BLaER1 treated with 17β-estradiol and CSF1 and Interleukin-3, amounts not matched to agents 10 nM and 100 nM (cell line): ENCODE measurements at regions not wholly inside any gene's neighbourhood (a gene's known extent, or its start where the extent isn't known, plus 50 kb on each side); places are given as distances from the start of the nearest gene placed in this dataset.

Experiments used
- H3K27ac ChIP-seq, 11 experiments: shearing (Covaris generic); formaldehyde crosslinking; 2 replicates each; pipeline ENCODE4 v1.8.1; 2022
- H3K27me3 ChIP-seq, 11 experiments: shearing (Covaris generic); formaldehyde crosslinking; 2 replicates each; pipeline ENCODE4 v1.8.1; 2022
- H3K36me3 ChIP-seq, 11 experiments: shearing (Covaris generic); formaldehyde crosslinking; 2 replicates each; pipeline ENCODE4 v1.8.1; 2022
- H3K4me1 ChIP-seq, 10 experiments: shearing (Covaris generic); formaldehyde crosslinking; 2 replicates each; pipeline ENCODE4 v1.8.1; 2022
- H3K4me2 ChIP-seq, 11 experiments: shearing (Covaris generic); formaldehyde crosslinking; 2 replicates each; pipeline ENCODE4 v1.8.1; 2022
- H3K4me3 ChIP-seq, 10 experiments: shearing (Covaris generic); formaldehyde crosslinking; 2 replicates each; pipeline ENCODE4 v1.8.1; 2022
- H3K9ac ChIP-seq, 11 experiments: shearing (Covaris generic); formaldehyde crosslinking; 2 replicates each; pipeline ENCODE4 v1.8.1; 2022
- H3K9me3 ChIP-seq, 11 experiments: shearing (Covaris generic); formaldehyde crosslinking; replicated peaks in 1 of 11; 2 replicates each; pipeline ENCODE4 v1.8.1; 2022
- H4K20me1 ChIP-seq, 11 experiments: shearing (Covaris generic); formaldehyde crosslinking; 2 replicates each; pipeline ENCODE4 v1.8.1; 2022
- Cebpa-rat ChIP-seq, 11 experiments: shearing (Covaris generic); IDR thresholded peaks; 2 replicates each; pipeline ENCODE4 v1.8.1; 2022

DNA sequence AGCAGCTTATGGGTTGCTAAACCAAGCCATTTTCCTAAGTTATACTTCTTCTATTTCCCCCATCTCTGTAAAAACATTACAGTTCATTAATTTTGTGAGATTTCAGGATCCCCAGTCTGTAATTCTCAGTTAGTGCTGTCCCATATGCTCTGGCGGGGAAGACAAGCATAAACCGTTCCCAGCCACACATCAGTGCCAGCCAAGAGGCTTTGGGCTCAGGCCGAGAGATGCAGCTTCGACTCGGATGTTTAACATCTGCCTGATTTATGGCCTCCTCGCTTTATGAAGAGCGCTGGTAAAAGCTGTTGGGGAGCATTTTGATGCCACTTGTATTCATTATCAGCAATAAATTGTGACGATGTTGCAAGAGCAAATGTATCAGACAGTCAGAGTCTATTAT is 349.1 kb upstream of the CCDC196 start:
- Histone ChIP-seq H3K4me3 (no peak overlapping the region), H3K9ac (no peak overlapping the region), H3K4me2 (no peak overlapping the region), H3K36me3 (no peaks in the 10 kb centered on the region), H4K20me1 (no peaks in the 10 kb centered on the region), H3K27ac (no peak overlapping the region), H3K9me3 (no peaks in the 10 kb centered on the region), H3K4me1 (peaks cover 12 to 20% (median 18%) of the 10 kb centered on the region in 10 experiments), H3K27me3 (no peaks in the 10 kb centered on the region)
- no peak for TF ChIP-seq Cebpa-rat (IDR thresholded peaks at IDR 0.05)

- Histone ChIP-seq H3K4me3 (no peak overlapping the region), H4K20me1 (no peaks in the 10 kb centered on the region), H3K9me3 (no peaks in the 10 kb centered on the region), H3K4me1 (peaks cover 12 to 20% (median 18%) of the 10 kb centered on the region in 10 experiments), H3K27me3 (no peaks in the 10 kb centered on the region), H3K9ac (no peak overlapping the region), H3K4me2 (peak overlapping the region in 6 of 11 experiments; percentile 34 to 63 (median 58); a peak in 3 of 22 replicates), H3K27ac (no peak overlapping the region), H3K36me3 (no peaks in the 10 kb centered on the region)
- no peak for TF ChIP-seq Cebpa-rat (IDR thresholded peaks at IDR 0.05)
Observed at GRCh38 chr14:66139432-66139831, 346.7 kb upstream of the CCDC196 start.

GRCh38 chr14:66140213-66140918 is 345.8 kb upstream of the CCDC196 start:
- Histone ChIP-seq H3K27me3 (no peaks in the 10 kb centered on the region), H3K4me1 (peaks cover 12 to 20% (median 18%) of the 10 kb centered on the region in 10 experiments), H3K9me3 (0 out of 22 replicates have a peak, but pooled peaks cover 0 to 5% (median 0%) of the 10 kb centered on the region in 11 experiments), H3K9ac (no peak overlapping the region), H3K4me3 (no peak overlapping the region), H3K27ac (no peak overlapping the region), H3K36me3 (no peaks in the 10 kb centered on the region), H3K4me2 (peak overlapping the region; percentile 33 to 69 (median 56)), H4K20me1 (no peaks in the 10 kb centered on the region)
- TF ChIP-seq Cebpa-rat (IDR thresholded peaks at IDR 0.05) = no peak

DNA sequence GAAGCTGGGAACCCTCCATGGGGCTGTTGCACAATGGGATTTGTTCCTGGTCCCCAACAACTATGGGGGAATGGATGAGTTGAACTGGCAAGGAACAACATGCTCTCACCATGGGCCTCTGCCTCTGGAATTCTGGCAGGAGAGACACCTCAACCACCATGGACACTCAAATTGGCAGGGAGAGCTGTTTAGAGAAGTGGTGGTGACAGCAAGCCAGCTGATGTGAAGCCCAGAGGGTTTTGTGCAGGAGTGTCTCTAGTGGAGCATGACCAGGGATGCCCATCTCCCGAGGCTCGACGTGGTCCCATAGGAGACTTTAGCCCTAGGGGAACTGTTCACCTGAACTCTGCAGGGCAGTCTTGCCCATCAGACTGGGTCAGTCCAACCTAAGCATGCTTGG is 345.2 kb upstream of the CCDC196 start:
- no peak for TF ChIP-seq Cebpa-rat (IDR thresholded peaks at IDR 0.05)
- H3K4me1 ChIP-seq = peaks cover 12 to 20% (median 18%) of the 10 kb centered on the region in 10 experiments
- no peaks in the 10 kb centered on the region for H3K27me3 ChIP-seq
- peak overlapping the region; percentile 33 to 69 (median 56) for H3K4me2 ChIP-seq
- H3K9ac ChIP-seq = no peak overlapping the region
- no peak overlapping the region for H3K4me3 ChIP-seq
- H3K9me3 ChIP-seq = peaks cover 0 to 8% (median 0%) of the 10 kb centered on the region in 11 experiments; a peak in 1 of 22 replicates
- no peaks in the 10 kb centered on the region for H3K36me3 ChIP-seq
- H4K20me1 ChIP-seq = no peaks in the 10 kb centered on the region
- H3K27ac ChIP-seq = no peak overlapping the region

- no peak overlapping the region for H3K9ac ChIP-seq
- no peak overlapping the region for H3K4me3 ChIP-seq
- peaks cover 12 to 20% (median 18%) of the 10 kb centered on the region in 10 experiments for H3K4me1 ChIP-seq
- H4K20me1 ChIP-seq = no peaks in the 10 kb centered on the region
- H3K4me2 ChIP-seq = peak overlapping the region in 2 of 11 experiments; percentile 66 to 69; a peak in 1 of 22 replicates
- no peaks in the 10 kb centered on the region for H3K27me3 ChIP-seq
- H3K27ac ChIP-seq = no peak overlapping the region
- no peak for TF ChIP-seq Cebpa-rat (IDR thresholded peaks at IDR 0.05)
- H3K9me3 ChIP-seq = peaks cover 0 to 8% (median 0%) of the 10 kb centered on the region in 11 experiments; a peak in 1 of 22 replicates
- H3K36me3 ChIP-seq = no peaks in the 10 kb centered on the region
Observed at GRCh38 chr14:66141733-66142132, 344.4 kb upstream of the CCDC196 start.

GRCh38 chr14:66143387-66144112 is 342.6 kb upstream of the CCDC196 start:
- Histone ChIP-seq H4K20me1 (no peaks in the 10 kb centered on the region), H3K4me3 (no peak overlapping the region), H3K9me3 (peaks cover 0 to 8% (median 0%) of the 10 kb centered on the region in 11 experiments; a peak in 3 of 22 replicates), H3K27me3 (no peaks in the 10 kb centered on the region), H3K4me1 (peaks cover 12 to 20% (median 18%) of the 10 kb centered on the region in 10 experiments), H3K9ac (no peak overlapping the region), H3K4me2 (no peak overlapping the region), H3K27ac (no peak overlapping the region), H3K36me3 (no peaks in the 10 kb centered on the region)
- TF ChIP-seq Cebpa-rat (IDR thresholded peaks at IDR 0.05) = no peak

- no peaks in the 10 kb centered on the region for H3K4me1 ChIP-seq
- H3K27ac ChIP-seq = no peak overlapping the region
- H3K4me3 ChIP-seq = no peak overlapping the region
- no peak overlapping the region for H3K4me2 ChIP-seq
- H3K9me3 ChIP-seq = peaks cover 0 to 7% (median 3%) of the 10 kb centered on the region in 11 experiments; a peak in 2 of 22 replicates
- no peak overlapping the region for H3K9ac ChIP-seq
- H3K27me3 ChIP-seq = no peaks in the 10 kb centered on the region
- no peaks in the 10 kb centered on the region for H3K36me3 ChIP-seq
- TF ChIP-seq Cebpa-rat (IDR thresholded peaks at IDR 0.05) = no peak
- H4K20me1 ChIP-seq = no peaks in the 10 kb centered on the region
Observed at GRCh38 chr14:66152302-66152701, 333.9 kb upstream of the CCDC196 start.

- Histone ChIP-seq H4K20me1 (no peaks in the 10 kb centered on the region), H3K36me3 (no peaks in the 10 kb centered on the region)
Observed at GRCh38 chr14:66152747-66153146, 333.4 kb upstream of the CCDC196 start.

DNA sequence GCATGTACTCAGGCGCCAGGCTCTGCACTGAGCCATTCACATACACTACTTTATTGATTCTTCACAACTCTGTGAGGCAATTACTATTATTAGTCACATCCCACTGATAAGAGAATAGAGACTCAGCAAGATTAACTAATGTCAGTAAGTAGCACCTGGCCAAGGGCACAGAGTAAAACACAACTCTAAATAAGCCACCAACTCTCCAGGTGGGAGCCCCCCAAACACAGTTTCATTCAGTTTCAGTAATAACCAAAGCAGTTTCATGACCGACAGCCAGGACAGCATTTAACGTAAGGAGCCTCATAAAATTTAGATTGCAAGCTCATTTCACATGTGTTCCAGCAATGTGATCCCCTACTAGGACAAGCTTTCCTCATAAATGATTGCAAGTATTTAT is 323.1 kb upstream of the CCDC196 start:
- Histone ChIP-seq H3K36me3 (no peaks in the 10 kb centered on the region), H3K9me3 (peaks cover 0 to 10% (median 0%) of the 10 kb centered on the region in 11 experiments; a peak in 5 of 22 replicates), H3K4me2 (no peak overlapping the region), H3K9ac (no peak overlapping the region), H4K20me1 (no peaks in the 10 kb centered on the region), H3K27ac (no peak overlapping the region), H3K27me3 (no peaks in the 10 kb centered on the region), H3K4me3 (no peak overlapping the region), H3K4me1 (no peaks in the 10 kb centered on the region)
- no peak for TF ChIP-seq Cebpa-rat (IDR thresholded peaks at IDR 0.05)

More at GRCh38 chr14:66152747-66153146, 333.4 kb upstream of the CCDC196 start:
- no peaks in the 10 kb centered on the region for H3K27me3 ChIP-seq
- no peak overlapping the region for H3K4me3 ChIP-seq
- H3K27ac ChIP-seq = no peak overlapping the region
- no peak overlapping the region for H3K9ac ChIP-seq
- peaks cover 0 to 7% (median 3%) of the 10 kb centered on the region in 11 experiments; a peak in 2 of 22 replicates for H3K9me3 ChIP-seq
- no peak for TF ChIP-seq Cebpa-rat (IDR thresholded peaks at IDR 0.05)
- H3K4me2 ChIP-seq = no peak overlapping the region
- no peaks in the 10 kb centered on the region for H3K4me1 ChIP-seq
